ENCODE measurements at regions not wholly inside any gene's neighbourhood (a gene's known extent, or its start where the extent isn't known, plus 50 kb on each side); places are given as distances from the start of the nearest gene placed in this dataset.
"Not testable (repeated sequence)": the region's sequence is repeated elsewhere in the genome, so short reads cannot be mapped to it uniquely, and the experiment has no call there.

GRCh38 chr3:5694266-5694665 lies 506.8 kb downstream of the EDEM1 start:
- no peak for DNase-seq (ENCODE audit: extremely low spot score, unreplicated experiment)
- no peaks in the 10 kb centered on the region for H3K27me3 Mint-ChIP-seq (ENCODE audit: unreplicated experiment)
- no peak for TF ChIP-seq CTCF (IDR thresholded peaks at IDR 0.05)
- peaks cover 60% of the 10 kb centered on the region for H3K9me3 Mint-ChIP-seq (ENCODE audit: unreplicated experiment)
- H3K4me1 Mint-ChIP-seq (ENCODE audit: unreplicated experiment), result no peaks in the 10 kb centered on the region
- H3K4me3 Mint-ChIP-seq (ENCODE audit: unreplicated experiment), result no peak overlapping the region
- H3K27ac Mint-ChIP-seq (ENCODE audit: unreplicated experiment), result no peak overlapping the region
- H3K36me3 Mint-ChIP-seq (ENCODE audit: unreplicated experiment), result no peaks in the 10 kb centered on the region

GRCh38 chr3:5698851-5699250 lies 511.3 kb downstream of the EDEM1 start:
- no peak overlapping the region for H3K27ac Mint-ChIP-seq (ENCODE audit: unreplicated experiment)
- TF ChIP-seq CTCF (IDR thresholded peaks at IDR 0.05), result no peak
- H3K36me3 Mint-ChIP-seq (ENCODE audit: unreplicated experiment), result no peaks in the 10 kb centered on the region
- H3K4me3 Mint-ChIP-seq (ENCODE audit: unreplicated experiment), result no peak overlapping the region
- H3K9me3 Mint-ChIP-seq (ENCODE audit: unreplicated experiment), result peaks cover 58% of the 10 kb centered on the region
- H3K27me3 Mint-ChIP-seq (ENCODE audit: unreplicated experiment), result no peaks in the 10 kb centered on the region
- DNase-seq (ENCODE audit: extremely low spot score, unreplicated experiment), result no peak
- no peaks in the 10 kb centered on the region for H3K4me1 Mint-ChIP-seq (ENCODE audit: unreplicated experiment)

GRCh38 chr3:5699313-5699712 lies 511.8 kb downstream of the EDEM1 start:
- H3K9me3 Mint-ChIP-seq (ENCODE audit: unreplicated experiment), result peaks cover 57% of the 10 kb centered on the region
- no peaks in the 10 kb centered on the region for H3K27me3 Mint-ChIP-seq (ENCODE audit: unreplicated experiment)
- H3K36me3 Mint-ChIP-seq (ENCODE audit: unreplicated experiment), result no peaks in the 10 kb centered on the region
- no peak for DNase-seq (ENCODE audit: extremely low spot score, unreplicated experiment)
- TF ChIP-seq CTCF (IDR thresholded peaks at IDR 0.05), result no peak
- H3K4me3 Mint-ChIP-seq (ENCODE audit: unreplicated experiment), result no peak overlapping the region
- no peak overlapping the region for H3K27ac Mint-ChIP-seq (ENCODE audit: unreplicated experiment)
- H3K4me1 Mint-ChIP-seq (ENCODE audit: unreplicated experiment), result no peaks in the 10 kb centered on the region

- TF ChIP-seq CTCF (IDR thresholded peaks at IDR 0.05), result no peak
- no peak overlapping the region for H3K4me3 Mint-ChIP-seq (ENCODE audit: unreplicated experiment)
- H3K36me3 Mint-ChIP-seq (ENCODE audit: unreplicated experiment), result no peaks in the 10 kb centered on the region
- no peak for DNase-seq (ENCODE audit: extremely low spot score, unreplicated experiment)
- no peaks in the 10 kb centered on the region for H3K27me3 Mint-ChIP-seq (ENCODE audit: unreplicated experiment)
- no peaks in the 10 kb centered on the region for H3K4me1 Mint-ChIP-seq (ENCODE audit: unreplicated experiment)
- peaks cover 57% of the 10 kb centered on the region for H3K9me3 Mint-ChIP-seq (ENCODE audit: unreplicated experiment)
- no peak overlapping the region for H3K27ac Mint-ChIP-seq (ENCODE audit: unreplicated experiment)
Measured at GRCh38 chr3:5699811-5700210, 512.3 kb downstream of the EDEM1 start.

GRCh38 chr3:5701005-5701404 lies 513.5 kb downstream of the EDEM1 start:
- H3K9me3 Mint-ChIP-seq (ENCODE audit: unreplicated experiment), result peaks cover 54% of the 10 kb centered on the region
- H3K27me3 Mint-ChIP-seq (ENCODE audit: unreplicated experiment); H3K4me3 Mint-ChIP-seq (ENCODE audit: unreplicated experiment); H3K27ac Mint-ChIP-seq (ENCODE audit: unreplicated experiment); DNase-seq (ENCODE audit: extremely low spot score, unreplicated experiment); H3K36me3 Mint-ChIP-seq (ENCODE audit: unreplicated experiment); H3K4me1 Mint-ChIP-seq (ENCODE audit: unreplicated experiment): not testable (repeated sequence)

GRCh38 chr3:5707794-5708193 lies 520.3 kb downstream of the EDEM1 start:
- no peaks in the 10 kb centered on the region for H3K36me3 Mint-ChIP-seq (ENCODE audit: unreplicated experiment)
- no peak overlapping the region for H3K4me3 Mint-ChIP-seq (ENCODE audit: unreplicated experiment)
- H3K27ac Mint-ChIP-seq (ENCODE audit: unreplicated experiment), result no peak overlapping the region
- H3K4me1 Mint-ChIP-seq (ENCODE audit: unreplicated experiment), result no peaks in the 10 kb centered on the region
- H3K27me3 Mint-ChIP-seq (ENCODE audit: unreplicated experiment), result no peaks in the 10 kb centered on the region
- peaks cover 51% of the 10 kb centered on the region for H3K9me3 Mint-ChIP-seq (ENCODE audit: unreplicated experiment)
- DNase-seq (ENCODE audit: extremely low spot score, unreplicated experiment), result no peak
- no peak for TF ChIP-seq CTCF (IDR thresholded peaks at IDR 0.05)

All from osteocyte (in vitro differentiated cells).